Astrocyte (in vitro differentiated cells and primary cell): ENCODE measurements at regions not wholly inside any gene's neighbourhood (a gene's known extent, or its start where the extent isn't known, plus 50 kb on each side); places are given as distances from the start of the nearest gene placed in this dataset.

Experiments used
- DNase-seq: peaks from one replicate; pipeline ENCODE4 v3.0.0-alpha.2; 2010; ENCODE audit warnings: low read depth
- FAIRE-seq: peaks from 2 replicates; lab custom pipeline; 2011; peaks lifted over from hg19 to GRCh38; lab: Jason Lieb, UNC
- H2AFZ ChIP-seq: 2 replicates; pipeline ENCODE4 v1.6.0; 2012; ENCODE audit warnings: low read depth, low read length, inconsistent platforms
- H3K27ac ChIP-seq: 2 replicates; pipeline ENCODE4 v1.5.1; 2011; ENCODE audit warnings: low read depth, low read length, inconsistent platforms
- H3K27me3 ChIP-seq: 2 replicates; pipeline ENCODE4 v1.6.0; 2011; ENCODE audit warnings: low read length, inconsistent platforms; ENCODE audit not compliant: insufficient read depth
- H3K36me3 ChIP-seq: 2 replicates; pipeline ENCODE4 v1.5.1; 2011; ENCODE audit warnings: low read length, inconsistent platforms; ENCODE audit not compliant: insufficient read depth
- H3K4me1 ChIP-seq: 2 replicates; pipeline ENCODE4 v1.5.1; 2011; ENCODE audit warnings: low read length, inconsistent platforms; ENCODE audit not compliant: insufficient read depth
- H3K4me2 ChIP-seq: 2 replicates; pipeline ENCODE4 v1.6.0; 2012; ENCODE audit warnings: low read length, inconsistent platforms
- H3K4me3 ChIP-seq: 2 replicates; pipeline ENCODE4 v1.5.1; 2011; ENCODE audit warnings: low read depth, mild to moderate bottlenecking, low read length, inconsistent platforms; ENCODE audit not compliant: insufficient read depth
- H3K79me2 ChIP-seq: 2 replicates; pipeline ENCODE4 v1.6.0; 2012; ENCODE audit warnings: mild to moderate bottlenecking, low read length, inconsistent platforms; ENCODE audit not compliant: insufficient read depth
- H3K9ac ChIP-seq: 2 replicates; pipeline ENCODE4 v1.6.0; 2012; ENCODE audit warnings: mild to moderate bottlenecking, low read length, inconsistent platforms
- H3K9me3 ChIP-seq: 2 replicates; pipeline ENCODE4 v1.5.1; 2012; ENCODE audit warnings: low read depth, mild to moderate bottlenecking, low read length, inconsistent platforms; ENCODE audit not compliant: insufficient read depth
- H4K20me1 ChIP-seq: 2 replicates; pipeline ENCODE4 v1.6.0; 2012; ENCODE audit warnings: low read length, inconsistent platforms; ENCODE audit not compliant: insufficient read depth
- H3K27ac Mint-ChIP-seq: one replicate; pipeline ENCODE4 v1.8.0; 2021; ENCODE audit warnings: mild to moderate bottlenecking, mixed read lengths; ENCODE audit not compliant: unreplicated experiment
- H3K27me3 Mint-ChIP-seq: one replicate; pipeline ENCODE4 v1.8.0; 2021; ENCODE audit warnings: low read depth, mixed read lengths; ENCODE audit not compliant: unreplicated experiment
- H3K36me3 Mint-ChIP-seq: one replicate; pipeline ENCODE4 v1.8.0; 2021; ENCODE audit warnings: low read depth, mixed read lengths; ENCODE audit not compliant: unreplicated experiment
- H3K4me1 Mint-ChIP-seq: one replicate; pipeline ENCODE4 v1.8.0; 2021; ENCODE audit warnings: low read depth, mixed read lengths; ENCODE audit not compliant: unreplicated experiment
- H3K4me3 Mint-ChIP-seq: one replicate; pipeline ENCODE4 v1.8.0; 2021; ENCODE audit warnings: mild to moderate bottlenecking, moderate library complexity, mixed read lengths; ENCODE audit not compliant: unreplicated experiment
- H3K9me3 Mint-ChIP-seq: one replicate; pipeline ENCODE4 v1.8.0; 2021; ENCODE audit warnings: mild to moderate bottlenecking, mixed read lengths; ENCODE audit not compliant: unreplicated experiment
- CTCF ChIP-seq: IDR thresholded peaks from 2 replicates; pipeline ENCODE4 v1.5.1; 2011; ENCODE audit warnings: low read depth, mild to moderate bottlenecking, inconsistent platforms, low read length, moderate library complexity; ENCODE audit not compliant: insufficient read depth
- EZH2 ChIP-seq: IDR thresholded peaks from 2 replicates; pipeline ENCODE4 v1.6.1; 2012; ENCODE audit warnings: mild to moderate bottlenecking, low read length, inconsistent platforms; ENCODE audit not compliant: insufficient read depth

GRCh38 chr12:102759466-102759865, 157.6 kb downstream of the PAH start:
- Histone ChIP-seq H4K20me1 (no peaks in the 10 kb centered on the region), H3K4me2 (no peak overlapping the region), H3K9me3 (no peaks in the 10 kb centered on the region), H3K9ac (no peak overlapping the region), H3K36me3 (no peaks in the 10 kb centered on the region), H3K4me3 (no peak overlapping the region), H3K4me1 (no peaks in the 10 kb centered on the region), H3K79me2 (no peaks in the 10 kb centered on the region), H3K27ac (no peak overlapping the region), H3K27me3 (no peaks in the 10 kb centered on the region), H2AFZ (no peak overlapping the region)
- TF ChIP-seq EZH2 (no peak), CTCF (no peak)
- FAIRE-seq (no peak), DNase-seq (no peak)
- H3K27ac Mint-ChIP-seq = no peak overlapping the region
- H3K4me3 Mint-ChIP-seq = no peak overlapping the region
- peaks cover 2% of the 10 kb centered on the region for H3K27me3 Mint-ChIP-seq
- H3K36me3 Mint-ChIP-seq = no peaks in the 10 kb centered on the region
- H3K4me1 Mint-ChIP-seq = peaks cover 2% of the 10 kb centered on the region
- H3K9me3 Mint-ChIP-seq = no peaks in the 10 kb centered on the region

GRCh38 chr12:102757882-102758226, 159.2 kb downstream of the PAH start:
- Histone ChIP-seq H2AFZ (no peak overlapping the region), H3K4me2 (no peak overlapping the region), H3K79me2 (no peaks in the 10 kb centered on the region), H3K27ac (no peak overlapping the region), H3K9me3 (no peaks in the 10 kb centered on the region), H3K4me1 (no peaks in the 10 kb centered on the region), H4K20me1 (no peaks in the 10 kb centered on the region), H3K36me3 (no peaks in the 10 kb centered on the region), H3K4me3 (no peak overlapping the region), H3K27me3 (no peaks in the 10 kb centered on the region), H3K9ac (no peak overlapping the region)
- H3K27ac Mint-ChIP-seq = no peak overlapping the region
- no peak for FAIRE-seq
- peaks cover 2% of the 10 kb centered on the region for H3K27me3 Mint-ChIP-seq
- no peak overlapping the region for H3K4me3 Mint-ChIP-seq
- no peak for DNase-seq
- H3K36me3 Mint-ChIP-seq = no peaks in the 10 kb centered on the region
- TF ChIP-seq EZH2 (no peak), CTCF (no peak)
- no peaks in the 10 kb centered on the region for H3K9me3 Mint-ChIP-seq
- H3K4me1 Mint-ChIP-seq = peaks cover 2% of the 10 kb centered on the region

GRCh38 chr12:102757154-102757881, 159.7 kb downstream of the PAH start:
- no peaks in the 10 kb centered on the region for H3K4me1 ChIP-seq
- no peaks in the 10 kb centered on the region for H3K27me3 ChIP-seq
- H3K4me2 ChIP-seq = no peak overlapping the region
- Mint-ChIP-seq H3K36me3 (no peaks in the 10 kb centered on the region), H3K4me1 (peaks cover 2% of the 10 kb centered on the region), H3K4me3 (no peak overlapping the region), H3K27ac (no peak overlapping the region), H3K27me3 (peaks cover 2% of the 10 kb centered on the region), H3K9me3 (no peaks in the 10 kb centered on the region)
- H3K9ac ChIP-seq = no peak overlapping the region
- no peaks in the 10 kb centered on the region for H3K36me3 ChIP-seq
- H2AFZ ChIP-seq = no peak overlapping the region
- no peaks in the 10 kb centered on the region for H3K9me3 ChIP-seq
- H4K20me1 ChIP-seq = no peaks in the 10 kb centered on the region
- no peaks in the 10 kb centered on the region for H3K79me2 ChIP-seq
- FAIRE-seq (no peak), DNase-seq (no peak)
- no peak overlapping the region for H3K4me3 ChIP-seq
- H3K27ac ChIP-seq = no peak overlapping the region
- TF ChIP-seq EZH2 = no peak
